ENCODE measurements at regions not wholly inside any gene's neighbourhood (a gene's known extent, or its start where the extent isn't known, plus 50 kb on each side); places are given as distances from the start of the nearest gene placed in this dataset.

- TF ChIP-seq CTCF (conservative IDR thresholded peaks at IDR 0.05; ENCODE audit: low read depth, low read length) = no peak
- TF ChIP-seq EZH2 (IDR thresholded peaks at IDR 0.05; ENCODE audit: low read length, unreplicated experiment) = no peak
Measured at GRCh38 chr20:63140514-63141433, 75.2 kb downstream of the YTHDF1 start.

All from PC-3 (cell line).